Upper lobe of left lung (tissue), 6 donors: ENCODE measurements at regions not wholly inside any gene's neighbourhood (a gene's known extent, or its start where the extent isn't known, plus 50 kb on each side); places are given as distances from the start of the nearest gene placed in this dataset.

Source experiments
- ATAC-seq, 2 donors: fragments of 200-7000 bp; cut with Tn5 transposase; one replicate each; pipeline ENCODE4 v1.9.1; 2022; ENCODE audit warnings: mild to moderate bottlenecking in 2 of 2, moderate library complexity in 2 of 2; ENCODE audit not compliant: low FRiP score in 2 of 2
- DNase-seq, 2 donors: peaks; one replicate each; pipeline ENCODE4 v3.0.0-alpha.2; 2019 to 2020
- H3K27ac ChIP-seq, 4 donors: fragments of 200-600 bp; sonication (generic); one replicate each; pipeline ENCODE4 v1.5.1; 2016 to 2019
- H3K27me3 ChIP-seq, 4 donors: fragments of 200-600 bp; sonication (generic); one replicate each; pipeline ENCODE4 v1.5.1; 2017 to 2019
- H3K36me3 ChIP-seq, 4 donors: fragments of 200-600 bp; sonication (generic); one replicate each; pipeline ENCODE4 v1.5.1; 2016 to 2019
- H3K4me1 ChIP-seq, 4 donors: fragments of 200-600 bp; sonication (generic); one replicate each; pipeline ENCODE4 v1.5.1; 2018 to 2019
- H3K4me3 ChIP-seq, 4 donors: fragments of 200-600 bp; sonication (generic); one replicate each; pipeline ENCODE4 v1.5.1; 2017 to 2019; ENCODE audit warnings: mild to moderate bottlenecking in 2 of 4, moderate library complexity in 1 of 4
- H3K9me3 ChIP-seq, 4 donors: fragments of 200-600 bp; sonication (generic); one replicate each; pipeline ENCODE4 v1.5.1; 2018 to 2019
- EP300 ChIP-seq, 4 donors: sonication (generic); formaldehyde crosslinking; IDR thresholded peaks; one replicate each; pipeline ENCODE4 v1.5.1; 2017; ENCODE audit warnings: antibody characterized with exemption in 4 of 4, control low read depth in 2 of 4
- POLR2A ChIP-seq, 4 donors: fragments of 450-650 bp; IDR thresholded peaks; one replicate each; pipeline ENCODE4 v1.5.1; 2016 to 2017; ENCODE audit warnings: antibody characterized with exemption in 4 of 4, mild to moderate bottlenecking in 2 of 4
- POLR2AphosphoS5 ChIP-seq, 2 donors: sonication (generic); formaldehyde crosslinking; IDR thresholded peaks; one replicate each; pipeline ENCODE4 v1.5.1; 2017; ENCODE audit warnings: antibody characterized with exemption in 2 of 2
- WGBS, 2 donors: methylation state at CpG; one replicate each; pipeline ENCODE4 v1.1.5; 2017 to 2018; 5-methylcytosine and 5-hydroxymethylcytosine counted together
- TF ChIP-seq, protein P1 (sequence below), 6 experiments: fragments of 450-650 bp in 4 of 6; fragments of 200-600 bp in 2 of 6; sonication (generic) in 2 of 6; IDR thresholded peaks; one replicate each; pipeline ENCODE4 v1.5.1; 2016 to 2019; ENCODE audit warnings: antibody characterized with exemption in 6 of 6
- donor health status: DM: no; HTN: no; CAD: no; lungs with moderate emphysema.
- donor health status: DM: no; HTN: yes; CAD: no; lungs with severe emphysema.

GRCh38 chr2:226467633-226468032 is 332.0 kb downstream of the IRS1 start:
- Histone ChIP-seq H3K9me3 (no peaks in the 10 kb centered on the region), H3K4me1 (peaks cover 0 to 4% (median 0%) of the 10 kb centered on the region in 4 donors), H3K27ac (no peak overlapping the region), H3K27me3 (no peaks in the 10 kb centered on the region), H3K4me3 (no peak overlapping the region), H3K36me3 (no peaks in the 10 kb centered on the region)
- TF ChIP-seq EP300 (IDR thresholded peaks at IDR 0.05) (no peak), POLR2A (IDR thresholded peaks at IDR 0.05) (no peak)
- DNase-seq (no peak), ATAC-seq (no peak)
- 80 to 84% methylated on average over 2 of the region's 2 CpGs for WGBS, 2 donors

- 70 to 76% methylated on average over 5 to 6 of the region's 6 CpGs for WGBS, 2 donors
Measured at GRCh38 chr2:226467221-226467620, 332.4 kb downstream of the IRS1 start.

DNA sequence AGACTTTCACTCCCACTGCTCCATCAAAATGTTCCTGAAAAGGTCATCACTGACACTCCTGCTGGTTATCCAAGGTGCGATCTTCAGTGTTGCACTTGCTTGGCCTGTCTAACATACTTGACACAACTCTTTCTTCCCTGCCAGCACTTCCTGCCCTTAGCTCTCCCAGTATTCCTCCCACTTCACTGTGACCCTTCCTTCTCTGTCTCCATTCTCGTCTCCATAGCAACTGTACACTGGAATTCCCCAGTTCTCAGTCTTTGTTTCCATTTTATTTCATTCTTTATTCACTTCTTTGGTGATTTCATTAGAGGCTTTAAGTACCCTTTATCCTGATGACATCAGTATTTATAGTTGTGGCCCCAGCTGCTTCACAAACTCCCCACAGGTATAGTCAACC is 333.0 kb downstream of the IRS1 start:
- no peak overlapping the region for H3K4me3 ChIP-seq
- DNase-seq (no peak), ATAC-seq (no peak)
- no peak overlapping the region for H3K27ac ChIP-seq
- peaks cover 0 to 4% (median 0%) of the 10 kb centered on the region in 4 donors for H3K4me1 ChIP-seq
- TF ChIP-seq EP300 (IDR thresholded peaks at IDR 0.05) (no peak), POLR2AphosphoS5 (IDR thresholded peaks at IDR 0.05) (no peak), POLR2A (IDR thresholded peaks at IDR 0.05) (no peak)
- TF ChIP-seq, protein P1, sequence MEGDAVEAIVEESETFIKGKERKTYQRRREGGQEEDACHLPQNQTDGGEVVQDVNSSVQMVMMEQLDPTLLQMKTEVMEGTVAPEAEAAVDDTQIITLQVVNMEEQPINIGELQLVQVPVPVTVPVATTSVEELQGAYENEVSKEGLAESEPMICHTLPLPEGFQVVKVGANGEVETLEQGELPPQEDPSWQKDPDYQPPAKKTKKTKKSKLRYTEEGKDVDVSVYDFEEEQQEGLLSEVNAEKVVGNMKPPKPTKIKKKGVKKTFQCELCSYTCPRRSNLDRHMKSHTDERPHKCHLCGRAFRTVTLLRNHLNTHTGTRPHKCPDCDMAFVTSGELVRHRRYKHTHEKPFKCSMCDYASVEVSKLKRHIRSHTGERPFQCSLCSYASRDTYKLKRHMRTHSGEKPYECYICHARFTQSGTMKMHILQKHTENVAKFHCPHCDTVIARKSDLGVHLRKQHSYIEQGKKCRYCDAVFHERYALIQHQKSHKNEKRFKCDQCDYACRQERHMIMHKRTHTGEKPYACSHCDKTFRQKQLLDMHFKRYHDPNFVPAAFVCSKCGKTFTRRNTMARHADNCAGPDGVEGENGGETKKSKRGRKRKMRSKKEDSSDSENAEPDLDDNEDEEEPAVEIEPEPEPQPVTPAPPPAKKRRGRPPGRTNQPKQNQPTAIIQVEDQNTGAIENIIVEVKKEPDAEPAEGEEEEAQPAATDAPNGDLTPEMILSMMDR (IDR thresholded peaks at IDR 0.05), result no peak
- no peaks in the 10 kb centered on the region for H3K27me3 ChIP-seq
- H3K36me3 ChIP-seq, result no peaks in the 10 kb centered on the region
- 61 to 68% methylated on average over 2 of the region's 2 CpGs for WGBS, 2 donors
- H3K9me3 ChIP-seq, result no peaks in the 10 kb centered on the region

More at GRCh38 chr2:226467221-226467620, 332.4 kb downstream of the IRS1 start:
- H3K4me3 ChIP-seq, result no peak overlapping the region
- H3K27ac ChIP-seq, result no peak overlapping the region
- DNase-seq (no peak), ATAC-seq (no peak)
- H3K27me3 ChIP-seq, result no peaks in the 10 kb centered on the region
- TF ChIP-seq EP300 (IDR thresholded peaks at IDR 0.05), result no peak
- TF ChIP-seq, protein P1 (IDR thresholded peaks at IDR 0.05), result no peak
- no peak for TF ChIP-seq POLR2A (IDR thresholded peaks at IDR 0.05)
- no peak for TF ChIP-seq POLR2AphosphoS5 (IDR thresholded peaks at IDR 0.05)
- H3K4me1 ChIP-seq, result peaks cover 0 to 4% (median 0%) of the 10 kb centered on the region in 4 donors
- H3K9me3 ChIP-seq, result no peaks in the 10 kb centered on the region
- H3K36me3 ChIP-seq, result no peaks in the 10 kb centered on the region

- TF ChIP-seq, protein P1 (IDR thresholded peaks at IDR 0.05), result no peak
- Histone ChIP-seq H3K27me3 (no peaks in the 10 kb centered on the region), H3K36me3 (no peaks in the 10 kb centered on the region), H3K27ac (no peak overlapping the region), H3K4me3 (no peak overlapping the region), H3K4me1 (peaks cover 0 to 4% (median 0%) of the 10 kb centered on the region in 4 donors), H3K9me3 (no peaks in the 10 kb centered on the region)
- ATAC-seq, result no peak
- WGBS, 2 donors, result 60 to 69% methylated on average over 1 of the region's 1 CpG
- no peak for DNase-seq
Measured at GRCh38 chr2:226466124-226466523, 333.5 kb downstream of the IRS1 start.

DNA sequence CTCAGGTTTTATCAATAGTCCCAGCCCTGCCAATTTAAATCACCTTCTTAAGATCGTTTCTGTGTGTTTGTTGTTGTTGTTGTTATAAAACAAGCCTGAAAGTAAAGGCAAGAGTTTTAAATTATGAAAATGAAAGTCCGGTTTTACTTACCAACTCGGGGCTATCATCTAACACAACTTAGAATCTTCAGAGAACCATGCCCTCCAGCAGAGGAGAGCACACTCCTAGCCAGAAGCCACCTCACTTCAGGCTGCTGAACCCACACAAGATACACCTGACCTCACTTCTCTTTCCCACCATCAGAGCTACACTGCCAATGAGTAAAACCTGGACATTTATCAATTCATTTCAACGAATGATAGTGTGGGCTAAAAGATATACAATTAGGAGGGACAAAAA is 335.2 kb downstream of the IRS1 start:
- no peak for DNase-seq
- Histone ChIP-seq H3K4me3 (no peak overlapping the region), H3K27me3 (no peaks in the 10 kb centered on the region), H3K4me1 (peaks cover 0 to 4% (median 0%) of the 10 kb centered on the region in 4 donors), H3K9me3 (no peaks in the 10 kb centered on the region), H3K27ac (no peak overlapping the region), H3K36me3 (no peaks in the 10 kb centered on the region)
- no peak for ATAC-seq
- 75 to 79% methylated on average over 4 of the region's 4 CpGs for WGBS, 2 donors
- TF ChIP-seq EP300 (IDR thresholded peaks at IDR 0.05) (no peak), POLR2A (IDR thresholded peaks at IDR 0.05) (no peak), POLR2AphosphoS5 (IDR thresholded peaks at IDR 0.05) (no peak)
- TF ChIP-seq, protein P1 (IDR thresholded peaks at IDR 0.05), result no peak
